ENCODE measurements at regions not wholly inside any gene's neighbourhood (a gene's known extent, or its start where the extent isn't known, plus 50 kb on each side); places are given as distances from the start of the nearest gene placed in this dataset.

DNA sequence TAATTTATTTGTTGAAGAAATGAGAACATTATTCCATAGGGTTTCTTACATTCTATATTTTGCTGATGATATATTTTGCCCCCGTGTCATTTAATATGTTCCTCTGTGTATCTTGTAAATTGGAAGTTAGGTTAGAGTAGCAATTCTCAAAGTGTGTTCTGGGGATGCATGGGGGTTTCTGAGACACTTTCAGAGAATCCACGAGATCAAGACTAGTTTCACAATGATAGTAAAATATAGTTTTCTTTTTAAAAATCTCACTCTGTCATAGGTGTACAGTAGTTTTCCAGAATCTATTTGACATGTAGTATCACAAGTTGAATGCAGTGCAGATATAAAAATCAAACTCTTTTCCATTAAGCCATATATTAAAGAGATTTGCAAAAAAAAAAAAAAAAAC is 488.6 kb upstream of the SGCD start:
- no peak overlapping the region for H3K4me3 Mint-ChIP-seq
- no peaks in the 10 kb centered on the region for H3K4me1 Mint-ChIP-seq
- Histone ChIP-seq H3K4me1 (ENCODE audit: control insufficient read depth, insufficient read depth, low read length) (no peaks in the 10 kb centered on the region), H3K9ac (ENCODE audit: extremely low read depth, low read length, poor library complexity, severe bottlenecking) (no peak overlapping the region), H3K27me3 (ENCODE audit: control insufficient read depth, insufficient read depth, low read length, poor library complexity, severe bottlenecking) (no peaks in the 10 kb centered on the region), H3K4me3 (ENCODE audit: low read length) (no peak overlapping the region), H3K36me3 (ENCODE audit: control insufficient read depth, insufficient read depth, low read length) (no peaks in the 10 kb centered on the region), H3K9me3 (ENCODE audit: control insufficient read depth, low read length) (no peaks in the 10 kb centered on the region), H3K27ac (ENCODE audit: low read depth, low read length) (no peak overlapping the region)
- H3K9me3 Mint-ChIP-seq, result peaks cover 3% of the 10 kb centered on the region
- TF ChIP-seq, protein P1, sequence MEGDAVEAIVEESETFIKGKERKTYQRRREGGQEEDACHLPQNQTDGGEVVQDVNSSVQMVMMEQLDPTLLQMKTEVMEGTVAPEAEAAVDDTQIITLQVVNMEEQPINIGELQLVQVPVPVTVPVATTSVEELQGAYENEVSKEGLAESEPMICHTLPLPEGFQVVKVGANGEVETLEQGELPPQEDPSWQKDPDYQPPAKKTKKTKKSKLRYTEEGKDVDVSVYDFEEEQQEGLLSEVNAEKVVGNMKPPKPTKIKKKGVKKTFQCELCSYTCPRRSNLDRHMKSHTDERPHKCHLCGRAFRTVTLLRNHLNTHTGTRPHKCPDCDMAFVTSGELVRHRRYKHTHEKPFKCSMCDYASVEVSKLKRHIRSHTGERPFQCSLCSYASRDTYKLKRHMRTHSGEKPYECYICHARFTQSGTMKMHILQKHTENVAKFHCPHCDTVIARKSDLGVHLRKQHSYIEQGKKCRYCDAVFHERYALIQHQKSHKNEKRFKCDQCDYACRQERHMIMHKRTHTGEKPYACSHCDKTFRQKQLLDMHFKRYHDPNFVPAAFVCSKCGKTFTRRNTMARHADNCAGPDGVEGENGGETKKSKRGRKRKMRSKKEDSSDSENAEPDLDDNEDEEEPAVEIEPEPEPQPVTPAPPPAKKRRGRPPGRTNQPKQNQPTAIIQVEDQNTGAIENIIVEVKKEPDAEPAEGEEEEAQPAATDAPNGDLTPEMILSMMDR (conservative IDR thresholded peaks at IDR 0.05), result no peak
- DNase-seq, result no peak
- 88 to 100% methylated on average over 1 of the region's 2 CpGs for WGBS, 2 experiments (ENCODE audit: insufficient coverage in 1 of 2, insufficient read length in 1 of 2)
- H3K36me3 Mint-ChIP-seq (ENCODE audit: low read depth), result no peaks in the 10 kb centered on the region
- H3K27ac Mint-ChIP-seq, result no peak overlapping the region
- H3K27me3 Mint-ChIP-seq (ENCODE audit: insufficient read depth), result no peaks in the 10 kb centered on the region

DNA sequence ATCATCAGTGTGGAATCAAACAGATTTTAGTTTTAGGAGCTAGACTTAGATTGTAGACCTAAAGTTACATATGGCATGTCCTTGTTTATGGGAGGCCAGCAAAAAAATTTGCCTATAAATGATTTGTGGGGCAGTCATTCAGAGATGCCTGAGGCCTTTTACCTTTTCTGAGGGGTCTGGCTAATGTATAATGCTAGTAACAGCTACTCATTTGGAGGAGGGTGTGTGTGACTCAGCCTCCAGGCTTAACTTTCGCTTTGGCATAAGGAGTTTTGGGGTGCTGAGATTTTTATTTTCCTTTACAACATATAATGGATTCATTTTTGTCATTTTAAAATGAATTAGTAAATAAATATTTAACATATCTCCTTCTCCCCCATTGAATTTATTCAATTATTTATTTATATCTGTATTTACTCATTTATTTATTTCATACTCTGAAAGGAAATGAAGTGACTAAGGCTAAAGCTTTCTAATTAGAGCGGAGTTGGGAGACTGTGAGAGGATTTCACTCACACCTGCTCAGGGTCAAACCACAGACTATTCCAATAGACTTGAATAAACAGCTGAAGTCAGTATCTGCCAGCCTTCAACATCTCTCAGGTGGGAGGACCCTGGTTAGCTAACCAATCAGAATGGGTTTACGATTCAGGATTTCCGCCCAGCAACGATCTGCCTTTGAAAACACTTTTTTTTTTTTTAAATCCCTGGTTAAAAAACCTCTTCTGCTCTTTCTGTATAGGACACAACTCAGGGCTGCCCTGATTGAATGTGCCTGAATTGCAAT is 487.5 kb upstream of the SGCD start:
- TF ChIP-seq, protein P1 (conservative IDR thresholded peaks at IDR 0.05), result no peak
- no peak overlapping the region for H3K4me3 ChIP-seq (ENCODE audit: low read length)
- no peak overlapping the region for H3K9ac ChIP-seq (ENCODE audit: extremely low read depth, low read length, poor library complexity, severe bottlenecking)
- Mint-ChIP-seq H3K4me1 (no peaks in the 10 kb centered on the region), H3K36me3 (ENCODE audit: low read depth) (no peaks in the 10 kb centered on the region), H3K27me3 (ENCODE audit: insufficient read depth) (no peaks in the 10 kb centered on the region), H3K4me3 (no peak overlapping the region), H3K9me3 (peaks cover 3% of the 10 kb centered on the region), H3K27ac (no peak overlapping the region)
- H3K4me1 ChIP-seq (ENCODE audit: control insufficient read depth, insufficient read depth, low read length), result no peaks in the 10 kb centered on the region
- 83 to 100% methylated on average over 1 to 4 of the region's 5 CpGs for WGBS, 2 experiments (ENCODE audit: insufficient coverage in 1 of 2, insufficient read length in 1 of 2)
- DNase-seq, result peak; percentile 62
- H3K36me3 ChIP-seq (ENCODE audit: control insufficient read depth, insufficient read depth, low read length), result no peaks in the 10 kb centered on the region
- no peaks in the 10 kb centered on the region for H3K9me3 ChIP-seq (ENCODE audit: control insufficient read depth, low read length)
- no peak overlapping the region for H3K27ac ChIP-seq (ENCODE audit: low read depth, low read length)
- no peaks in the 10 kb centered on the region for H3K27me3 ChIP-seq (ENCODE audit: control insufficient read depth, insufficient read depth, low read length, poor library complexity, severe bottlenecking)

- peaks cover 2% of the 10 kb centered on the region for H3K27me3 Mint-ChIP-seq (ENCODE audit: insufficient read depth)
- 93 to 94% methylated on average over 2 to 4 of the region's 4 CpGs for WGBS, 2 experiments (ENCODE audit: insufficient coverage in 1 of 2, insufficient read length in 1 of 2)
- Histone ChIP-seq H3K4me1 (ENCODE audit: control insufficient read depth, insufficient read depth, low read length) (no peaks in the 10 kb centered on the region), H3K36me3 (ENCODE audit: control insufficient read depth, insufficient read depth, low read length) (no peaks in the 10 kb centered on the region), H3K27ac (ENCODE audit: low read depth, low read length) (no peak overlapping the region), H3K4me3 (ENCODE audit: low read length) (no peak overlapping the region), H3K9ac (ENCODE audit: extremely low read depth, low read length, poor library complexity, severe bottlenecking) (no peak overlapping the region), H3K9me3 (ENCODE audit: control insufficient read depth, low read length) (no peaks in the 10 kb centered on the region), H3K27me3 (ENCODE audit: control insufficient read depth, insufficient read depth, low read length, poor library complexity, severe bottlenecking) (no peaks in the 10 kb centered on the region)
- TF ChIP-seq, protein P1 (conservative IDR thresholded peaks at IDR 0.05), result no peak
- DNase-seq, result no peak
- H3K36me3 Mint-ChIP-seq (ENCODE audit: low read depth), result no peaks in the 10 kb centered on the region
- H3K9me3 Mint-ChIP-seq, result no peaks in the 10 kb centered on the region
- no peak overlapping the region for H3K4me3 Mint-ChIP-seq
- H3K4me1 Mint-ChIP-seq, result no peaks in the 10 kb centered on the region
- H3K27ac Mint-ChIP-seq, result no peak overlapping the region
Observed at GRCh38 chr5:155844542-155844941, 482.4 kb upstream of the SGCD start.
